Ovary (tissue), 3 donors: ENCODE measurements at regions not wholly inside any gene's neighbourhood (a gene's known extent, or its start where the extent isn't known, plus 50 kb on each side); places are given as distances from the start of the nearest gene placed in this dataset.

Experiments used
- CTCF ChIP-seq, 3 donors: fragments of 450-650 bp in 2 of 3; fragments of 200-600 bp in 1 of 3; IDR thresholded peaks; one replicate each; pipeline versions ENCODE4 v1.5.1 to v1.8.0; 2016 to 2022; ENCODE audit warnings: antibody characterized with exemption in 3 of 3, mild to moderate bottlenecking in 1 of 3
- POLR2A ChIP-seq: fragments of 450-650 bp; IDR thresholded peaks from one replicate; pipeline ENCODE4 v1.6.1; 2017; ENCODE audit warnings: antibody characterized with exemption, mild to moderate bottlenecking, moderate library complexity
- donor health status: DM: no; HTN: no; CAD: no.

GRCh38 chr2:65488527-65488926 is 56.1 kb upstream of the SPRED2 start:
- TF ChIP-seq CTCF (IDR thresholded peaks at IDR 0.05) (no peak), POLR2A (no peak)
